Gastroesophageal sphincter (tissue), 4 donors: ENCODE measurements at regions not wholly inside any gene's neighbourhood (a gene's known extent, or its start where the extent isn't known, plus 50 kb on each side); places are given as distances from the start of the nearest gene placed in this dataset.

Source experiments
- ATAC-seq: fragments of 150-250 bp; one replicate; pipeline ENCODE4 v1.9.1; 2016; ENCODE audit warnings: mild to moderate bottlenecking, moderate library complexity
- H3K27ac ChIP-seq, 4 donors: fragments of 200-600 bp; sonication (generic) in 3 of 4; 1 replicate in 3 of 4; 2 replicates in 1 of 4; pipeline ENCODE4 v1.5.1; 2016 to 2019
- H3K27me3 ChIP-seq: fragments of 200-600 bp; sonication (generic); one replicate; pipeline ENCODE4 v1.5.1; 2019
- H3K36me3 ChIP-seq, 2 donors: fragments of 200-600 bp; sonication (generic); one replicate each; pipeline ENCODE4 v1.5.1; 2019; ENCODE audit warnings: control low read depth in 1 of 2
- H3K4me1 ChIP-seq, 3 donors: fragments of 200-600 bp; sonication (generic); 1 replicate in 2 of 3; 2 replicates in 1 of 3; pipeline ENCODE4 v1.5.1; 2016 to 2019; ENCODE audit warnings: control low read depth in 2 of 3
- H3K4me3 ChIP-seq, 2 donors: fragments of 200-600 bp; sonication (generic); one replicate each; pipeline ENCODE4 v1.5.1; 2019; ENCODE audit warnings: mild to moderate bottlenecking in 1 of 2, moderate library complexity in 1 of 2
- H3K9me3 ChIP-seq, 3 donors: fragments of 200-600 bp; sonication (generic); one replicate each; pipeline ENCODE4 v1.5.1; 2017 to 2019; ENCODE audit warnings: control low read depth in 2 of 3
- EP300 ChIP-seq: sonication (generic); formaldehyde crosslinking; IDR thresholded peaks from one replicate; pipeline ENCODE4 v1.6.1; 2017; ENCODE audit warnings: antibody characterized with exemption, mild to moderate bottlenecking
- POLR2A ChIP-seq, 2 donors: fragments of 450-650 bp; IDR thresholded peaks; one replicate each; pipeline ENCODE4 v1.6.1; 2017; ENCODE audit warnings: antibody characterized with exemption in 2 of 2, mild to moderate bottlenecking in 2 of 2, moderate library complexity in 1 of 2
- POLR2AphosphoS5 ChIP-seq: sonication (generic); formaldehyde crosslinking; IDR thresholded peaks from one replicate; pipeline ENCODE4 v1.6.1; 2017; ENCODE audit warnings: antibody characterized with exemption
- WGBS, 2 donors: methylation state at CpG; one replicate each; pipeline ENCODE4 v1.1.5; 2018; ENCODE audit warnings: low coverage in 1 of 2; 5-methylcytosine and 5-hydroxymethylcytosine counted together
- small RNA-seq, 4 donors: library from RNA; depleted of rRNA; stranded (forward); fragments of <200 nt; gene quantifications; one replicate each; pipeline ENCODE3, GENCODE V24; 2016
- TF ChIP-seq, protein P1 (sequence below), 4 experiments: fragments of 200-600 bp in 2 of 4; fragments of 450-650 bp in 2 of 4; sonication (generic) in 1 of 4; IDR thresholded peaks; one replicate each; pipeline ENCODE4 v1.5.1; 2017 to 2019; ENCODE audit warnings: antibody characterized with exemption in 4 of 4, mild to moderate bottlenecking in 2 of 4, moderate library complexity in 2 of 4

DNA sequence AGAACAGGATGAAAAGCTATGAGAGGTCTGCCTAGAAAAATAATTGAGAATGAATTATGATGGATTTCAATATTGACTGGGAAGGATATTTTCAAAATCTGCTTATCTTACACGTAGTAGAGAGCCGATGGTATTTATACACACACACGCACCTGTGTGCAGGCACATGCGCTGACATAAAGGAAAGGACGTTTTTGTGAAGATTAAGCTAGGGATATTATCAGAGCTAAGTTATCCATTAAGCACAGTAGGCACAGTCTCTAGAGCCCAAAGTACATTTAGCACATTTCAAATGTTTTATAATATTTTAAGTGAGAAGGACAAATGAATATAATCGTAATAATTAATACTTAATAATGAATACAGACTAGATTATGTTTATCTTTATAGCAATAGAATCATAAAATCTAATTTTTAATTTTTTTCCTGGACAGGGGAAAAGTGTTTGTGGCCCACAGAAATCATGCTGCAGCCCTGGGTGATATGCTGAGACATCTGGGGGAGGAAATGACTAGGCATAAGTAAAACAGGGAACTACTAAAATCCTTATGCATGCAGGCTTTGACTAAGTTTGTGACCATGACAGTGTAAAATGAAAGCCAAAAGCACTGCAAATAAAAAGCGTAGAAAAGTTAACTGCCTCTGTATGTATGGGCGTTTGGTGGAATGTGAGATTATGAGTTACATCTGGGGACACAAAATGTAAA is 146.1 kb downstream of the KITLG start:
- TF ChIP-seq, protein P1, sequence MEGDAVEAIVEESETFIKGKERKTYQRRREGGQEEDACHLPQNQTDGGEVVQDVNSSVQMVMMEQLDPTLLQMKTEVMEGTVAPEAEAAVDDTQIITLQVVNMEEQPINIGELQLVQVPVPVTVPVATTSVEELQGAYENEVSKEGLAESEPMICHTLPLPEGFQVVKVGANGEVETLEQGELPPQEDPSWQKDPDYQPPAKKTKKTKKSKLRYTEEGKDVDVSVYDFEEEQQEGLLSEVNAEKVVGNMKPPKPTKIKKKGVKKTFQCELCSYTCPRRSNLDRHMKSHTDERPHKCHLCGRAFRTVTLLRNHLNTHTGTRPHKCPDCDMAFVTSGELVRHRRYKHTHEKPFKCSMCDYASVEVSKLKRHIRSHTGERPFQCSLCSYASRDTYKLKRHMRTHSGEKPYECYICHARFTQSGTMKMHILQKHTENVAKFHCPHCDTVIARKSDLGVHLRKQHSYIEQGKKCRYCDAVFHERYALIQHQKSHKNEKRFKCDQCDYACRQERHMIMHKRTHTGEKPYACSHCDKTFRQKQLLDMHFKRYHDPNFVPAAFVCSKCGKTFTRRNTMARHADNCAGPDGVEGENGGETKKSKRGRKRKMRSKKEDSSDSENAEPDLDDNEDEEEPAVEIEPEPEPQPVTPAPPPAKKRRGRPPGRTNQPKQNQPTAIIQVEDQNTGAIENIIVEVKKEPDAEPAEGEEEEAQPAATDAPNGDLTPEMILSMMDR (IDR thresholded peaks at IDR 0.05), result no peak
- TF ChIP-seq POLR2A (IDR thresholded peaks at IDR 0.05), result no peak
- TF ChIP-seq POLR2AphosphoS5, result no peak
- TF ChIP-seq EP300, result no peak
- H3K36me3 ChIP-seq, result no peaks in the 10 kb centered on the region
- H3K4me1 ChIP-seq, result peaks cover 9 to 42% (median 10%) of the 10 kb centered on the region in 3 donors
- no peaks in the 10 kb centered on the region for H3K27me3 ChIP-seq
- H3K27ac ChIP-seq, result peak overlapping the region in 3 of 4 donors; percentile 9 to 28 (median 25)
- no peak for ATAC-seq
- 70 to 80% methylated on average over 8 of the region's 8 CpGs for WGBS, 2 donors
- no peak overlapping the region for H3K4me3 ChIP-seq
- H3K9me3 ChIP-seq, result peaks cover 0 to 11% (median 0%) of the 10 kb centered on the region in 3 donors

DNA sequence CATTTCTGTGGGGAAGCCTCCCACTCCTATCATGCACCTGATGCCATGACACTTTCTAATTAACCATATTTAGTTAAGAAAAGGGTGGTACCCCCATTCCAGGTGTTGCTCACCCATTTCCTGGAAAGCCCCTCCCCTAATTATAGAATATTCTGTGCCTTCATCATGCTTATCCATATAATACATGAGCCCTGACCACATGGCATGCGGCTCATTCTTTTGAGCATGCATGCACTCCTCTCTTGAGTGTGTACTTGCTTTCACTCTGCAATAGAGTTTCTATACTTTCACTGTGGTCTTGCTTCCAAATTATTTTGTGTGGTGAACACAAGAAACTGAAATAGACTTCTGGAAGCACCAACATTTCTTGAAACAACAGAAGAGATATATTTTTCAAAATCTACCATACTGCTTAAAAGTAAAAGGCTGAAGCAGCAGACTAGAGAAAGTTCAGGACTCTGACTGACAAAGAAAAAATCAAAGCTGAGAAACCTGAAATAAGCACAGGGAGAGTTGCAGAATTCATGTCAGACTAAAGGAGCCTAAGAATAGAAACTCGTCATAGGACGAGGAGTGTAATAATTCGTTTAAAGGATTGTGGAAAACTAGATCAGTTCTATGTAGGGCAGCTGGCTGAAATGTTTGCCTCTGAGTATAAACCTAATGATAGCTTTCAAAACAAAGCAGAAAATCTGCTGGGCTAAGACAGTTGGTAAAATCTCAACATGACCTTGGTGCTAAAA is 144.8 kb downstream of the KITLG start:
- WGBS, 2 donors, result 13 to 26% methylated on average over 3 to 4 of the region's 4 CpGs

DNA sequence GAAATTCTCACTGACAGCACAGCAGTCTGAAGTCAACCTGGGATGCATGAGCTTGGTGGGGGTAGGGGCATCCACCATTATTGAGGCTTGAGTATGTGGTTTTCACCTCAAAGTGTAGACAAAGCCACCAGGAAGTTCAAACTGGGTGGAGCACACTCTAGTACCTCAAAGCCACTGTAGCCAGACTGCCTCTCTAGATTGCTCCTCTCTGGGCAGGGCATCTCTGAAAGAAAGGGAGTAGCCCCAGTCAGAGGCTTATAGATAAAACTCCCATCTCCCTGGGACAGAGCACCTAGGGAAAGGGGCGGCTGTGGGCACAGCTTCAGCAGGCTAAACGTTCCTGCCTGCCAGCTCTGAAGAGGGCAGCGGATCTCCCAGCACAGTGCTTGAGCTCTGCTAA is 143.0 kb downstream of the KITLG start:
- H3K4me3 ChIP-seq, result no peak overlapping the region
- no CpG with 5 or more reads among the region's 3 CpGs for WGBS, 2 donors

More for the DNA sequence above, 144.8 kb downstream of the KITLG start:
- peak overlapping the region; percentile 30 to 79 (median 74) for H3K27ac ChIP-seq
- no peaks in the 10 kb centered on the region for H3K36me3 ChIP-seq
- no peak overlapping the region for H3K4me3 ChIP-seq
- ATAC-seq, result peak; percentile 67
- H3K9me3 ChIP-seq, result peaks cover 0 to 12% (median 0%) of the 10 kb centered on the region in 3 donors
- peaks cover 9 to 42% (median 10%) of the 10 kb centered on the region in 3 donors for H3K4me1 ChIP-seq
- H3K27me3 ChIP-seq, result no peaks in the 10 kb centered on the region
- TF ChIP-seq POLR2A (IDR thresholded peaks at IDR 0.05) (no peak), EP300 (no peak), POLR2AphosphoS5 (peak; percentile 9)
- TF ChIP-seq, protein P1 (IDR thresholded peaks at IDR 0.05), result no peak

More for the DNA sequence above, 143.0 kb downstream of the KITLG start:
- Histone ChIP-seq H3K9me3 (peaks cover 0 to 12% (median 0%) of the 10 kb centered on the region in 3 donors), H3K4me1 (peaks cover 4 to 32% (median 9%) of the 10 kb centered on the region in 3 donors), H3K27me3 (no peaks in the 10 kb centered on the region), H3K27ac (no peak overlapping the region), H3K36me3 (no peaks in the 10 kb centered on the region)
- TF ChIP-seq POLR2A (IDR thresholded peaks at IDR 0.05) (no peak), EP300 (no peak), POLR2AphosphoS5 (no peak)
- TF ChIP-seq, protein P1 (IDR thresholded peaks at IDR 0.05), result no peak
- ATAC-seq, result no peak

Small RNA genes in the stretch of these regions (small RNA-seq; reads per million reads assigned to genes)
- gene RF00019, result 0 reads per million in 4 donors
